ENCODE measurements at regions not wholly inside any gene's neighbourhood (a gene's known extent, or its start where the extent isn't known, plus 50 kb on each side); places are given as distances from the start of the nearest gene placed in this dataset.

DNA sequence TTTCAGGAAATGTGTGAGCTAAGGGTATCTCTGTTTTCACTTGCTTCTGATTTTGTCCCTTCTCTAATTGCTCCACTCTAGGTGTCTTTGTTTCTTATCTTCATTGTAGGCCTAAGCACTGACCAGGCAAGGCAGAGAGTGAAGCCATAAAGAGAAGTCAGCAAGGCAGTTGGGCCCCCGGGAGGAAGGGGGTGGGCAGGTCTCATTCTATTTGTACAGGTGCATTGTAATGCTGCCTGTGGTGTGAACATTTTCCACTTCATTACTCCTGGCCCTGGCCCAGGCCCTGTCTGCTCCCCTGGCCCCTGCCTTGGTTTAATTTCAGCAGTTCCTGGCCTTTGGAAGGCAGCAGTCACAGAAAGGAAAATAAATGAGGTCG is 86.4 kb upstream of the JUN start:
- TF ChIP-seq, protein P1, sequence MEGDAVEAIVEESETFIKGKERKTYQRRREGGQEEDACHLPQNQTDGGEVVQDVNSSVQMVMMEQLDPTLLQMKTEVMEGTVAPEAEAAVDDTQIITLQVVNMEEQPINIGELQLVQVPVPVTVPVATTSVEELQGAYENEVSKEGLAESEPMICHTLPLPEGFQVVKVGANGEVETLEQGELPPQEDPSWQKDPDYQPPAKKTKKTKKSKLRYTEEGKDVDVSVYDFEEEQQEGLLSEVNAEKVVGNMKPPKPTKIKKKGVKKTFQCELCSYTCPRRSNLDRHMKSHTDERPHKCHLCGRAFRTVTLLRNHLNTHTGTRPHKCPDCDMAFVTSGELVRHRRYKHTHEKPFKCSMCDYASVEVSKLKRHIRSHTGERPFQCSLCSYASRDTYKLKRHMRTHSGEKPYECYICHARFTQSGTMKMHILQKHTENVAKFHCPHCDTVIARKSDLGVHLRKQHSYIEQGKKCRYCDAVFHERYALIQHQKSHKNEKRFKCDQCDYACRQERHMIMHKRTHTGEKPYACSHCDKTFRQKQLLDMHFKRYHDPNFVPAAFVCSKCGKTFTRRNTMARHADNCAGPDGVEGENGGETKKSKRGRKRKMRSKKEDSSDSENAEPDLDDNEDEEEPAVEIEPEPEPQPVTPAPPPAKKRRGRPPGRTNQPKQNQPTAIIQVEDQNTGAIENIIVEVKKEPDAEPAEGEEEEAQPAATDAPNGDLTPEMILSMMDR (conservative IDR thresholded peaks at IDR 0.05; ENCODE audit: low read depth, low read length): no peak
- no peak for TF ChIP-seq EZH2 (IDR thresholded peaks at IDR 0.05; ENCODE audit: borderline replicate concordance, low read depth, low read length, poor library complexity, severe bottlenecking)

Data from A673 (cell line).